DOHH2 (cell line): ENCODE measurements at regions not wholly inside any gene's neighbourhood (a gene's known extent, or its start where the extent isn't known, plus 50 kb on each side); places are given as distances from the start of the nearest gene placed in this dataset.

ENCODE experiments used
- H3F3A ChIP-seq: fragments of 200-600 bp; sonication (generic), shearing (Covaris generic); 2 replicates; pipeline ENCODE4 v1.6.0; 2016; ENCODE audit warnings: antibody characterized with exemption, mild to moderate bottlenecking; ENCODE audit not compliant: control insufficient read depth, insufficient read depth
- H3K27ac ChIP-seq: fragments of 200-600 bp; sonication (generic); 2 replicates; pipeline ENCODE4 v1.5.1; 2014; ENCODE audit warnings: low read depth, mild to moderate bottlenecking, low read length, moderate library complexity
- H3K27me3 ChIP-seq: fragments of 200-600 bp; sonication (generic); 2 replicates; pipeline ENCODE4 v1.6.1; 2014; ENCODE audit warnings: mild to moderate bottlenecking, low read length, mixed read lengths; ENCODE audit not compliant: control insufficient read depth
- H3K36me3 ChIP-seq: fragments of 200-600 bp; sonication (generic); 2 replicates; pipeline ENCODE4 v1.6.1; 2014; ENCODE audit warnings: mild to moderate bottlenecking, low read length, moderate library complexity, mixed read lengths; ENCODE audit not compliant: control insufficient read depth
- H3K4me1 ChIP-seq: fragments of 200-600 bp; sonication (generic); 2 replicates; pipeline ENCODE4 v1.6.1; 2014; ENCODE audit warnings: mild to moderate bottlenecking, low read length, mixed read lengths; ENCODE audit not compliant: control insufficient read depth
- H3K4me2 ChIP-seq: fragments of 200-600 bp; sonication (generic); 2 replicates; pipeline ENCODE4 v1.6.0; 2014; ENCODE audit warnings: mild to moderate bottlenecking, low read length, moderate library complexity
- H3K4me3 ChIP-seq: fragments of 200-600 bp; sonication (generic); 2 replicates; pipeline ENCODE4 v1.5.1; 2014; ENCODE audit warnings: mild to moderate bottlenecking, low read length, mixed read lengths
- H3K79me2 ChIP-seq: fragments of 200-600 bp; sonication (generic); 2 replicates; pipeline ENCODE4 v1.6.1; 2014; ENCODE audit warnings: mild to moderate bottlenecking, low read length, mixed read lengths; ENCODE audit not compliant: control insufficient read depth
- H3K9me2 ChIP-seq: fragments of 200-600 bp; sonication (generic); replicated peaks from 2 replicates; pipeline ENCODE4 v1.6.1; 2014; ENCODE audit warnings: mild to moderate bottlenecking, low read length, mixed read lengths; ENCODE audit not compliant: control insufficient read depth
- H3K9me3 ChIP-seq: fragments of 200-600 bp; sonication (generic); 2 replicates; pipeline ENCODE4 v1.6.1; 2014; ENCODE audit warnings: antibody characterized with exemption, low read length, mixed read lengths; ENCODE audit not compliant: control insufficient read depth, insufficient read depth
- H4K20me1 ChIP-seq: fragments of 200-600 bp; sonication (generic); 2 replicates; pipeline ENCODE4 v1.6.0; 2014; ENCODE audit warnings: low read depth, mild to moderate bottlenecking, antibody characterized with exemption, low read length, moderate library complexity; ENCODE audit not compliant: control insufficient read depth, insufficient read depth
- EZH2phosphoT487 ChIP-seq: fragments of 200-600 bp; sonication (generic); IDR thresholded peaks from 2 replicates; pipeline ENCODE4 v1.6.1; 2017; ENCODE audit warnings: borderline replicate concordance, mild to moderate bottlenecking, antibody characterized with exemption, low read length, moderate library complexity, mixed read lengths
- TF ChIP-seq, protein P1 (sequence below): fragments of 200-600 bp; sonication (generic); IDR thresholded peaks from one replicate; pipeline ENCODE4 v1.5.1; 2014; ENCODE audit warnings: antibody characterized with exemption, mild to moderate bottlenecking, low read depth, low read length; ENCODE audit not compliant: poor library complexity, severe bottlenecking

- Histone ChIP-seq H3K4me1 (no peaks in the 10 kb centered on the region), H3F3A (no peaks in the 10 kb centered on the region), H3K27ac (no peak overlapping the region), H3K4me3 (no peak overlapping the region), H3K27me3 (no peaks in the 10 kb centered on the region), H3K4me2 (no peak overlapping the region), H4K20me1 (no peaks in the 10 kb centered on the region), H3K9me3 (no peaks in the 10 kb centered on the region), H3K9me2 (no peaks in the 10 kb centered on the region), H3K79me2 (no peaks in the 10 kb centered on the region), H3K36me3 (no peaks in the 10 kb centered on the region)
- TF ChIP-seq EZH2phosphoT487 = no peak
- TF ChIP-seq, protein P1, sequence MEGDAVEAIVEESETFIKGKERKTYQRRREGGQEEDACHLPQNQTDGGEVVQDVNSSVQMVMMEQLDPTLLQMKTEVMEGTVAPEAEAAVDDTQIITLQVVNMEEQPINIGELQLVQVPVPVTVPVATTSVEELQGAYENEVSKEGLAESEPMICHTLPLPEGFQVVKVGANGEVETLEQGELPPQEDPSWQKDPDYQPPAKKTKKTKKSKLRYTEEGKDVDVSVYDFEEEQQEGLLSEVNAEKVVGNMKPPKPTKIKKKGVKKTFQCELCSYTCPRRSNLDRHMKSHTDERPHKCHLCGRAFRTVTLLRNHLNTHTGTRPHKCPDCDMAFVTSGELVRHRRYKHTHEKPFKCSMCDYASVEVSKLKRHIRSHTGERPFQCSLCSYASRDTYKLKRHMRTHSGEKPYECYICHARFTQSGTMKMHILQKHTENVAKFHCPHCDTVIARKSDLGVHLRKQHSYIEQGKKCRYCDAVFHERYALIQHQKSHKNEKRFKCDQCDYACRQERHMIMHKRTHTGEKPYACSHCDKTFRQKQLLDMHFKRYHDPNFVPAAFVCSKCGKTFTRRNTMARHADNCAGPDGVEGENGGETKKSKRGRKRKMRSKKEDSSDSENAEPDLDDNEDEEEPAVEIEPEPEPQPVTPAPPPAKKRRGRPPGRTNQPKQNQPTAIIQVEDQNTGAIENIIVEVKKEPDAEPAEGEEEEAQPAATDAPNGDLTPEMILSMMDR = no peak
Measured at GRCh38 chr20:59547596-59547995, 56.7 kb upstream of the PHACTR3 start.
